GM19351 (cell line): ENCODE measurements at regions not wholly inside any gene's neighbourhood (a gene's known extent, or its start where the extent isn't known, plus 50 kb on each side); places are given as distances from the start of the nearest gene placed in this dataset.
"Not testable (repeated sequence)": the region's sequence is repeated elsewhere in the genome, so short reads cannot be mapped to it uniquely, and the experiment has no call there.

Experiments used
- ATAC-seq: cut with Tn5 transposase; IDR thresholded peaks from one replicate; pipeline ENCODE4 v1.9.1; 2021; ENCODE audit warnings: mild to moderate bottlenecking, moderate library complexity; ENCODE audit not compliant: unreplicated experiment

DNA sequence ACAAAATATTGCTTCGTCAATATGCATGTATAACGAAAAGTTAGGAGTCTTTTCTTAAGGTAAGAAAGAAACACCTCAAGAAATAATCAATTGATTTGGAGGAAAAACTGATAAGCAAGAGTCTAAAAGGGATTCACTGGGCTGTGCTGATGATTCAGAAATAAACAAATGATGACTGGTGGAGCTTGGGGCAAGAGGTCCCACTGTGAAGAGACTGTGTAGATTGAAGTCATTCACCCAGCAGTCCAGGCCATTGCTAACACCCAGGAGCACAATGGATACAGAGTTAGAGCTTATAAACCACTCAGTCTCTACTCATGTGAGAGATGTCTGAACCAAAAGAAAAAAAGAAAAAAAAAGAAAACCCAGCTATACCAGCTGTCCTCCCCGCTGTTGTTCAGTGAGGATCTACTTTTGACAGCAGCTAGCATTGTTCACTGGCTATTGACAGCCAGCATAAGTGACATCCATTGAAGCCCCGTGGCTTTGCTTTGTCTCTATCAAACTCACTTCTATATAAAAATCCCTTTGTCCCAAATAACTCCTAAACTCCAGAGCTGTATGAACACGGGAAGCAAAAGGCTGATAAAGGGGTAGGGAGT lies 255.5 kb downstream of the KCTD12 start:
- no peak for ATAC-seq

DNA sequence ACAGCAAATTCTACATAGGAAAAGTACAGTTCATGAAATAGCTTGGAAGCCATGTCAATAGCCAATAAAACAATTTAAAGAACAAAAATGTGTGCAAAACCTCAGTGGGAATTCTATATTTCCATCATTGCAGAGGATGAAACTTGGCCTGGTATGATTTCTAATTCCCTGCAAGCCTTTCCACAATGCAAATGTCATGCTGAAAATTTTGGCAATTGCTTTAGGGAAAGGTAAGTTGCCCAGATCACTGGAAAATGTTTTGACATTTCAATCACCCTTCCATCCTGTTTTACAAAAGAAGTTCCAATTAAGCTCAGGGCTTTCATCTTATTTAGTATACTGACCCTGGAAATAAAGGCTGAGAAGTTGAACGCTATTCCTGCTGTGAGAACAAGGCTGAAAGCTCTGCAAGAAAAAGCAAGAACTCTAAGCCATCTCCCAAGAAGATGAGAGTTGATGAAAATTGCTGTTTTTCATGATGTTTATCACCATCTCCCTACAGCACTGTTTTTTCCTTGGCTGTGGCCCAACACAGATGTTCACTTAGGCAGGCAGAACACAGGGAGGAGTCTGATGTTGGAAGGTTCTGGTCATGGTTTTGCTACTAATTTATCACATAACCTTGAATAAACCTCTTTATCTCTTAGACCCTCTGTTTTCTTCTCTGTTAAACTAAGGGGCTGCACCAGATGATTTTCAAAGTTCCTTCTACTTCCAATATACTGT lies 263.7 kb downstream of the KCTD12 start:
- no peak for ATAC-seq

DNA sequence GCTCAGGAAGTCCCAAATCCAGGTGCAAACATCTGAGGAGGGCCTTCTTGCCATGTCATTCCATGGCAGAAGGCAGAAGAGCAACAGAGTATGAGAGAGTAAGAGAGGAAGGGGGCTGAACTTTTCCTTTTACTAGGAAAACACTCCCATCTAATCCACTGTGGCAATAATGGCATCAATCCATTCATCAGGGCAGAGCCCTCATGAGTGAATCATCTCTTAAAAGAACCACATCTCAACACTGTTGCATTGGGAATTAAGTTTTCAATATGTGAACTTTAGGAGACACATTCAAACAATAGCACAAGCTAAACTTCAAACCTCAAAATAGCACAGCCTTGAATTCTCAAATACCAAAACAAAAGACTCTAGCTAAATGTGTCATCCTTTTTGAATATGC lies 264.5 kb downstream of the KCTD12 start:
- ATAC-seq, result no peak

DNA sequence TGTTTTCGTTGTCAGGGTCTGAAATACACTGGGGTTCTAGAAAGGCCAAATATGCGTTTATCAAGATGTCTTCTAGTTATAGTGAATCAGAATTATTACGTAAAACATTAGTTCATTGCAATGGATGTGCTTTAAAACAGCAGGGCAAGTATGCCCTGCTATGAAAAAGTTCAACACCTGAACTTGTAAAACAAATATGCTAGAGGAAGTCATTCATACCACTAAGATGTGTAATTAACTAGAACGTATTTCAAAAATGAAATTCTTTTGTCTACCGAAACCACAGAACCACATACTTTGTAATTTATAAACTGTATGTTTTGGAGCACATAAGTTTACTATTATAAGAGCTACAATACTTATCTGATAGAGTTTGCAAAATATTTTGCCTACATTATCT lies 266.2 kb downstream of the KCTD12 start:
- no peak for ATAC-seq

DNA sequence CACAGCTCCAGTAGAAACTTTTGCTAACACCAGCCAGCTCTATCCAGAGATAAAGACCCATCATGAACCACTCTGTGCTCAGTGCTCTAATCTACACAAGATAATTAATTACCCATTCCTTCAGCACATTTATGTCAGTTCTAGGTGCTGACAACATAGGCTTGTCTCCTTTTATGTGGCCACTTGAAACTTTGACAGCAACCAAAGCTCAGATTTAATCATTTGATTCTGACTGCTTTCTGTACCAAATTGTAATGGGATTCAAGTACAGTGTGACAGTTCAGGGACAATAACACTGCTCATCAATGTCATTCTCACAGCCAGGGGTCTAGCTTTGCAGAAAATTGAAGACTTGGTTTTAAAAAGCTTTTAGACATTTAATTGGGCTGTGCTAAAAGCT lies 266.6 kb downstream of the KCTD12 start:
- ATAC-seq, result no peak

DNA sequence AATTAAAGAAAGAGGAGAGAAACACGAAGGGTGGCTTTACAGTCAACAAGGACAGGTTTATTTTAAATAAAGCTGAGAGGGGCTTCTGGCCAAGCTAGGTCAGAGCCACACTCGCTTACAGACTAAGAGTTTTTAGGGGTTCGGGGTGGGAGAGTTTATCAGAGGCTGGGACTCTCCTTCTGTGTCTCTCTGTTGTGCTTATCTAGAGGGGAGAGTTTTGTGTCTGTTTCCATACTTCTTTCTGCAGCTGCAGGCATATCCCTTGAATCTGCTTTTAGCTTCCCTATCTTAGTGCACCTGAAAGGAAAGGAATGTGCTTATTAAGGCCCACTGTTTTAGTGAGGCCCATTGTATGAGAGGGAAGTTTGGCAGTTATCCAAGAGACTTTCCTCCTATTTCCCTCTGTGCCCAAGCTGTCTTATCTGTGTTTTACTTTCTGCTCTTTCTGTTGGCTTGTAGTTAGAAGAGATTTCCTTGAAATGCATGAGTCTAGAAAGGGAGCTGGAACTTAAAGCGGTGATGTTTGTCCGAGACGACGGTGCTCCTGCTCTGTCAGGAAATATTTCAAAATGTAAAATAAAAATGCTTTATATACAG lies 275.3 kb downstream of the KCTD12 start:
- ATAC-seq, result no peak

DNA sequence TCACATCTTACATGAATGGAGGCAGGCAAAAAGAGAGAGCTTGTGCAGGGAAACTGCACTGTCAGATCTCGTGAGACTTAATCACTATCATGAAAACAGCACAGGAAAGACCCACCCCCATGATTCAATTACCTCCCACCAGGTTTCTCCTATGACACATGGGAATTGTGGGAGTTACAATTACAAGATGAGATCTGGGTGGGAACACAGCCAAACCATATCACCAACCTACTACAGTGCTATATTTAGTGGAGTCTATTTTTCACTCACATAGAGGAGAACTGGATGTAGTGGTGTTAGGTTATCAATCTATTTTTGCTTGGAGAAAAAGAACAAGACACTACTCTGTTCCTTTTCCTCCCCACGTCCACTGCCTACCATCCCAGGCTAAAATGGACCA lies 276.6 kb downstream of the KCTD12 start:
- ATAC-seq, result no peak

DNA sequence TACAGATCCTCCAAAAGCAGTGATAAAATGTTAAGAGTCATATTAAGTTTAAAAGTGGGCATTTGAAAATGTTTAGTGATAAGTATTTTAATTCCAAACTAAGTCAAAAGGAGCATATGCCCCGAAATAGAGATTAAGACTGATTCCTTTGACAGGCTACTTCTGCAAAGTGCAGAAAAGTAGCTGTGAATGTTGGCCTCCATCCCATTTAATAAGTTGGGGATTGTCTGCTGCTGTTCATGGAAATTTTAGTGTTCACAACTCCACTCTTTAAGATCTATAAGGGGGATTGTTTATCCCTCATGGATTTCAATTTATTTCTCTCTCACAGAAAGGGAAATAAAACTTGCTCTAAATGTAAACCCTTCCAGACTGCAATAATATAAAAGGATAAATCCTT lies 278.3 kb downstream of the KCTD12 start:
- no peak for ATAC-seq

DNA sequence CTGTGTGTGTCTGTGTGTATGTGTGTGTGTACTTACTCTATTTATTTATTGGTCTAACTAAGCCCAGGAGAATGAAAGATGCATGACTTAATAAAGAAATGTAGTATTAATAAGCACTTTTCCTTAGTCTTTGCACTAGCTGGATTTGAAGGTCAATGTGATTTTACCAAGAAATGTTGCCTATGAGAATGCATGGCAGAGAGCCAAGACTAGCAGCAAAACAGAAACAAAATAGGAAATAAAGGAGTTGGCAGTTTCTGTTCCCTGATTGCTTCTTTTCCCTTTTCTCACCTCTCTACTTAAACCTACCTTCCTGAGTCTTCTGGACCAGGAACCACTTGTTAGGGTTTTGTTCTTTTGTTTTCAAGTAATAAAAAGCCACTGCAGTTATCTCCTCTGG lies 286.1 kb downstream of the KCTD12 start:
- ATAC-seq, result no peak

DNA sequence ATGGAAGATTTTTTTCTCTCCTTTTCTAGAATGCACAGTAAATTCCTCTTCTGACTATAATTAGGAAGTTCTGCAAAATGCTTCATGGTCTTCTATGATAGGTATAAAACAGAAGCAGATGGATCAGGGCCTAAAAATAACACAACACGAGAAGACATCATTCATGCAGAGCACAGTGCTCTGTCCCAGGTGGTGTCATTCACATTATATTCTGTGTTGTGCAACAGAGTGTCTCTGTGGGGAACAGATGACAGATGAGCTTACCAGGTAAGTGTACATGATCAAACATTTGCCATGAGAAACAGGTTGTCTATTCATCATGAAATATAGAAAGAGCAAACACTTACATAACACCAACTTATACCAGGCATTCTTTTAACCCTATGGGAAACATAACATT lies 288.3 kb downstream of the KCTD12 start:
- no peak for ATAC-seq

DNA sequence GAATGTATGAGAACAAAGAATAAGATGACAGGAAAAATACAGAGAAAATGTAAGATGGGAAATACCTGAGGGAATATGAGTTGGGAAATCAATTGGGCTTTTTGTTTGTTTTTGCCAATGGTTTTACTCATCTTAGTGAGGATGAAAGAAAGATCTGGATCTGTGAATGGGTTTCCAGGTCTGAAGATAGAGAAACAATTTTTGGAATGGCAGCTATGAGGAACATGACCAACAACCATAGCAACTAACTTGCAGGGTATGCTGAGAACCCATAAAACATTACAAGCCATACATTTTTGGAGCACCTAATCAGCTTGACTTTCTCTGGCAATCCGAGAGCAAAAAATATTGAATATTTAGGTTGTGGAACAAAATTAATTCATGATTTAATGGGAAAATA lies 290.0 kb downstream of the KCTD12 start:
- no peak for ATAC-seq

DNA sequence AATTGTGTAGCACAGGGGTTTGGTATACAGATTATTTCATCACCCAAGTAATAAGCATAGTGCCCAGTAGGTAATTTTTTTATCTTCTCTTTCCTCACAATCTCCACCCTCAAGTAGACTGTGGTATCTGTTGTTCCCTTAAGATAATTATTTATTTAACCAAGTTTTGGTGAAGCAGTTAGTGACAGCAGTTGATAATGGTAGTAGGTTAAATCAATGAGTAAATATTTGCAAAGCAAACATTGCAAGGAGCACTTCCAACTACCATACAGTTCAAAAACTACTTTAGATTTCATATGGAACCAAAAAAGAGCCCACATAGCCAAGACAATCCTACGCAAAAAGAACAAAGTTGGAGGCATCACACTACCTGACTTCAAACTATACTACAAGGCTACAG lies 291.8 kb downstream of the KCTD12 start:
- no peak for ATAC-seq

DNA sequence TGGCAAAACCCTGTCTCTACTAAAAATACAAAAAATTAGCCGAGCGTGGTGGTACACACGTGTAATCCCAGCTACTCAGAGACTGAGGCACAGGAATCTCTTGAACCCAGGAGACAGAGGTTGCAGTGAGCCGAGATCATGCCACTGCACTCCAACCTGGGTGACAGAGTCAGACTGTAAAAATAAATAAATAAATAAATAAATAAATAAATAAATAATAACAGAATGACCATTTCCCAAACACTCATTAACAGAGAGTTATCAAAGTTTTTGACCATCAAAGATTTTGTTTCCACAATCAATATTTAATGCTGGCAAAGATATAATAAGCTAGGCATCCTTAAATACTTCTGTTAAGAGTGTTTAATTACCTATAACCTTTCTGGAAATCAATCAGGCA lies 299.4 kb downstream of the KCTD12 start:
- ATAC-seq, result no peak

DNA sequence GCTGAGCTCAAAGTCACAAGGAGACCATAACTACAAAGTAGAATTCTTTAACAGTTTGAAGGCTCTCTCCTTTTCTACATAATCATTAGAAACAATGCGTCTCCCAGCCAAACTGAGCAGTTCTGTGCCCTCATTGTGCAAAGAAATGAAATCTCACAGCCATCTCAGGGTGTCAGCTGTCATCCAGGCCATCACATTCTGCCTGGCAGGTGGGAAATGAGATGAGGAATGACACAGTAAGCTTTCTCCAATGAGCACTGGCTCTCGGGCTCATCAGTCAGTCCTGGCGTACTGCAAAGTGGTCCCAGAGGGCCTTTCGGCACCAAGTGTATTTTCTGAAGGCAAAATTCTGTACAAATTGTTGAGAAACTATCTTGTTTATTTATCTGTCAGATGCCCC lies 306.5 kb downstream of the KCTD12 start:
- ATAC-seq, result no peak

DNA sequence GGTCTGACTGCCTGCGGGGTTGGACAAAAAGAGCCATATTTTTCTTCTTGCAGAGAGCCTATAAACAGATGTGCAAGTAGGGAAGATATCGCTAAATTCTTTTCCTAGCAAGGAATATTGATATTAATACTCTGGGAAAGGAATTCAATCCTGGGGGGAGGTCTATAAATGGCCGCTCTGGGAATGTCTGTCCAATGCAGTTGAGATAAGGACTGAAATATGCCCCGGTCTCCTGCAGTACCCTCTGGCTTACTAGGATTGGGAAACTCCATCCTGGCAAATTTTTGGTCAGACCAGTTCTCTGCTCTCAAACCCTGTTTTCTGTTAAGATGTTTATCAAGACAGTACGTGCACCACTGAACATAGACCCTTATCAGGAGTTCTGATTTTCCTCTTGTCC lies 310.6 kb downstream of the KCTD12 start:
- not testable (repeated sequence) for ATAC-seq

DNA sequence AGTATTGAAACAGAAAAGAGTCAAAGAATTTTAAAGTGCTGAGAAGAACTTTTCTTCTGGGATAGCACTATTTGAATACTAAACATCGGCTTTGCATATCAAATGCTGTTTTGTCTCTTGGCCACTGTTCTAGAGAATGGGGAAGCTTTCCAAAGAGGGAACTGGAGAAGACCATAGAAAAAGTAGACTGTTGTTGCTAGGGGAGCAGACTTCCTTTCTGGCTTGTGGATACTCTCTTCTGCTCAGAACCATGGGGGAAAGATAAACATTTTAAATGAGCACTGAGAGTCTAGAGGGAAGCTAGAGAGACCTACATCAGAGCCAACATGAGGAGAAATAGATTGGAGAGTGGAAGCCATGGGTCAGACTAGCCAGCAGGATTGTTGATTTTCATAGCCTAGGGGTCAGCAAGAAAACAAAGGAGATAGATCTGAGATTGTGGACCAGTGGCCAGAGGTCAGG lies 315.7 kb downstream of the KCTD12 start:
- no peak for ATAC-seq

DNA sequence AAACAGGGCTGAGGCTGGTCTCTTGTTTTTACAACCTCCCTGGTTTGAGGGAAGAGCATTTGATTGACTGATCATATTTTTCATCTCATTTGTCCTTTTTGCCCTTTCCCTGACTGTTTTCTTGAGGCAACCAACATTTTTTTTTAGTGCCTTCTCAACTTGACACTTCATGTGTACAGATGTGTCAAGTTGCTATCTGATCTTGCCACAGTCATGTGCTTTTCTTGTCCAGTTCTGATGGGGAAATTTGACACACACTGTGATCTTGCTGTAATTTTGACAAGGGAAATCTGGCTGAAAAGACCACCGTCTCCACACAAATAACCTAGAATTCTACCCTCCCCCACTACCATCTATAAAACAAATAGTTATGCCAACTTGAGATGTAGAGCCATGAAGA lies 329.6 kb downstream of the KCTD12 start:
- ATAC-seq, result no peak

DNA sequence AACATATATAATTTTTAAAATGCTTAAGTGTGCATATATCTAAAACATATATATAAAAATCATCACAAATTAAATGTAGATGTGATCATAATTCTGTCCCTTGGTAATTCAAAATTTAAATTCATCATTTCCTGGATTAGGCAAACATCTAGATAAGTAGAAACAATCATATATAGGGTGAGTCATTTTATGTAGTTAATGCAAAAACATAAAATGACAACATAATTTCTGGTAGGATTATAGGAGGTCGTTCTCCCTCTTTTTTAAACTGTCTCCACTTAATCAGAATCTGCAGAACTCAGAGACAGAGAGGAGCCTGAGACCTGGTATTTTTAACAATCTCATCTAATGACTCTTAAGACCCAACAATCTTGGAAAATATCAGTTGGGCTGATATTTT lies 333.4 kb downstream of the KCTD12 start:
- ATAC-seq, result no peak

DNA sequence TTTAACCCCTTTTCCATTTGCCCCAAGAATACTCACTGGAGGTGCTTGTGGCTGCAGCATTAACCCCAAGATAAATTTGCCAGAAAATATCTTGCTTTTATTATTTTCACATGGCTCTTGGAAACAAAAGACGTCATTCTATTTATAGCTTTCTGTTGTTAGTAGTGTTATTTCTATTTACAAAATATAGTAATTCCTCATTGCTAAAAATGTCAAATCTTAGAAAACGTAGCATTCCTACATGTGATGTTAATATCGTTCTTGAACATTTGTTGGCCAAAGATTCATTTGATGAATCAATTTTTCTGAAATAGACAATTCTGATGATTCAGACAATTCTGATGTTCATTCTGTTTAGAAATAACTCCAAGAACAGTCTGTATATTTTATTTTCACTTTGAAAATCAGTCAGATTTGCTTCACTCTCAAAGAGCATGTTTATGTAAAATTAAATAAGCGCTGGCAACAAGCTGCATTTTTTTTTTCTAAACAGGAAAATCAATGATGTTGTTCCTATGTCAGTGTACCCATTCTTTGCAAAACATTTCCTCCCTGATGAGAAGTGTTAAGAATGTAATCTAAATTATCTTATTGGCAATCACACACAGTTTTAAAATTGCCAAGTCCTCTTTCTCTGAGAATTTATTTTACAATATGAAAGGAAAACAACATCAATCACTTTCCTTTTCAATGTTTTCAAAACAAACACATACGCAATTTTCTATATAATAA lies 334.0 kb downstream of the KCTD12 start:
- no peak for ATAC-seq

DNA sequence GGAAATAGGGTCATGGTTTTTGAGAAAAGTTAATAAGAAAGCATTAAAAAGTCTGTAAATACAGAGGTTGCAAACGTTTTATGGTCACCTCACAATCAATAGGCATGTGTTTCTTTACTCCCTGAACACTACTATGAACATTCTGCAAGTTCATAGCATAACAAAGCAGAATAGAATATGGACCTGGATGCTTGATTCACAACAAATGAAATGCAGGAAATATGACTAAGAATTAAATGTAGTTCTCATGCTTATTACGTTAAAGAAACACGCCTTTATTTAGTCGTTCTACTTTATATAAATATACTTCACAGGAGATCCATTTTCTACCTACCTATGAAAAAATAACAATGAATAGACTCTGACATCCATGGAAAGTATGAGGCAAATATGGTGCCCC lies 344.0 kb downstream of the KCTD12 start:
- no peak for ATAC-seq

DNA sequence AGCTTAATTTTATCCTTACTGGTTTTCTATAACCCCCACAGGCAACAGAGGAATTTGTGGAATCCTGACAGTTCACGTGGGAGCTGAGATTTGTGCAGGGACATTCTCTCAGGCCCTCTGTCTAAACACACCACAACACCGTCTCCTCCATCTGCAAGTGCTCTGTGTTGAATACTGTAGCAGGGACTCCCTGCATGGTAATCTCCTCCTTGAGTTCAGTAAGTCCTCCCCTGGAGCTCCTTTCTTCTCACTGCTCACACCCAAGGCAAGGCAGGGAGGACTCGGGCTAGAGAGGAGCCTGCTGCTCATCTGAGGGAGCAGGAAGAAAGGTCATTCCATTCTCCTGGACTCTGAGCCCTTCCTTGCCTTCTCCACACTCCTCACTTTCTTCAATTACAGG lies 348.2 kb downstream of the KCTD12 start:
- ATAC-seq, result no peak

DNA sequence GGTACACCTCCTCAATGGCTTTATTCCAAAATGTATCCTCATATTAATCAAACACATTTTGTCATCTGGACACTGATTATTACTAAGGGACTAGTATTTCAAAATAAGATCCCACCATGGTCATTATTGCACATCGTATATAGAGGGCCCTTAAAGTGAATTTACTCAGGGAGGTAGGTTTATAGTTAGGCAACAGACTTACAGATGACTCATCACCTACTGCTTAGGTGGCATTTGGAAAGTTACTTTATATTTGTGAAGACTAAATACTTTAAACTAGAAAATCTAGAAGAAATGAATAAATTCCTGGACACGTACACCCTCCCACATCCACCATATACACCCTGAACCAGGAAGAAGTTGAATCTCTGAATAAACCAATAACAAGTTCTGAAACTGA lies 353.0 kb downstream of the KCTD12 start:
- no peak for ATAC-seq
